Endodermal cell (in vitro differentiated cells): ENCODE measurements at regions not wholly inside any gene's neighbourhood (a gene's known extent, or its start where the extent isn't known, plus 50 kb on each side); places are given as distances from the start of the nearest gene placed in this dataset.

ENCODE experiments used
- DNase-seq: peaks from one replicate; pipeline ENCODE4 v3.0.0-alpha.2; 2017
- H3K27ac ChIP-seq: 2 replicates; pipeline ENCODE4 v1.5.1; 2013; ENCODE audit warnings: mild to moderate bottlenecking, low read depth, low read length, moderate library complexity
- H3K27me3 ChIP-seq: 2 replicates; pipeline ENCODE4 v1.6.1; 2013; ENCODE audit warnings: mild to moderate bottlenecking, low read length, moderate library complexity; ENCODE audit not compliant: insufficient read depth, control insufficient read depth, poor library complexity, severe bottlenecking
- H3K36me3 ChIP-seq: 2 replicates; pipeline ENCODE4 v1.7.0; 2013; ENCODE audit warnings: mild to moderate bottlenecking, low read length, moderate library complexity; ENCODE audit not compliant: control insufficient read depth, insufficient read depth
- H3K4me1 ChIP-seq: one replicate; pipeline ENCODE4 v1.7.0; 2013; ENCODE audit warnings: low read length; ENCODE audit not compliant: control insufficient read depth, insufficient read depth
- H3K4me3 ChIP-seq: 2 replicates; pipeline ENCODE4 v1.5.1; 2013; ENCODE audit warnings: mild to moderate bottlenecking, low read length, moderate library complexity
- H3K9ac ChIP-seq: 2 replicates; pipeline ENCODE4 v1.6.1; 2013; ENCODE audit warnings: mild to moderate bottlenecking, low read length, moderate library complexity; ENCODE audit not compliant: poor library complexity, severe bottlenecking; ENCODE audit errors: extremely low read depth
- H3K9me3 ChIP-seq: 2 replicates; pipeline ENCODE4 v1.6.1; 2013; ENCODE audit warnings: mild to moderate bottlenecking, low read length, moderate library complexity; ENCODE audit not compliant: control insufficient read depth
- H3K27ac Mint-ChIP-seq: 2 replicates; pipeline ENCODE4 v1.8.0; 2020; ENCODE audit warnings: mixed read lengths
- H3K27me3 Mint-ChIP-seq: 2 replicates; pipeline ENCODE4 v1.8.0; 2021; ENCODE audit warnings: mild to moderate bottlenecking, mixed read lengths; ENCODE audit not compliant: insufficient read depth
- H3K36me3 Mint-ChIP-seq: 2 replicates; pipeline ENCODE4 v1.8.0; 2020; ENCODE audit warnings: low read depth, mixed read lengths
- H3K4me1 Mint-ChIP-seq: 2 replicates; pipeline ENCODE4 v1.8.0; 2020; ENCODE audit warnings: mixed read lengths
- H3K4me3 Mint-ChIP-seq: 2 replicates; pipeline ENCODE4 v1.8.0; 2020; ENCODE audit warnings: mild to moderate bottlenecking, moderate library complexity, mixed read lengths
- H3K9me3 Mint-ChIP-seq: 2 replicates; pipeline ENCODE4 v1.8.0; 2020; ENCODE audit warnings: mild to moderate bottlenecking, mixed read lengths
- WGBS, 2 experiments: methylation state at CpG; one replicate each; pipeline versions ENCODE4 v1.1.5 to v1.1.7; 2013; ENCODE audit warnings: missing lambda C conversion rate in 2 of 2, mixed read lengths in 1 of 2; ENCODE audit not compliant: insufficient coverage in 1 of 2, insufficient read length in 1 of 2; 5-methylcytosine and 5-hydroxymethylcytosine counted together
- TF ChIP-seq, protein P1 (sequence below): fragments of 200-600 bp; sonication (generic); conservative IDR thresholded peaks from 2 replicates; pipeline ENCODE4 v1.5.0; 2021; ENCODE audit warnings: antibody characterized with exemption, mild to moderate bottlenecking

DNA sequence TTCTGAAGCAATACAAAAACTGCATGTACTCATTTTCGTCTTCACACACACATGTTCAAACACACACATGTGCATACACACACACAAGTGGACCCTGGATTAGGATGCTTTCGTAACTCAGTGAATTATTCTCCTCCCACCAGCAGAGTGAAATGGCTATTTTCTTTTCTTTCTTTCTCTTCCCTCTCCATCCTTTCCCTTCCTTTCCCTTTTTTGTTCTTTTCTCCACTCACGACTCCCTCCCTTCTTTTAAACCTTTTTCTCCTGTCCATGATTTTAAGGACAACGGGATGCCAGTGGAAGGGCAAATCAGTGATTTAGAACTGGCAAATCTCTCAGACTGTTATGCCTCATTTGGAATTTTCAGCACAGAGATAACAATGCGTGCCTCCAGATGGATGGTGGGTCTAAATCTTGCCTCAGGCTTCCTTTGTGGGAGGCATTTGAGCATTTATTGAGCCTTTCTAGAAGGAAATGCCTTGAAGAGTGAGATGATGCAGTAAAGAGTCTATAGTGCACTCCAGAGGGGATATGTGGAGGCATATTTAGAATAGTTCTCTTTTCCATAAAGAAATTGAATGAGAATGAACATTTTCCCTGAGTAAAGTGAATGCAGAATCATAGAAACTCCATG lies 130.4 kb upstream of the SLC7A14 start:
- no peaks in the 10 kb centered on the region for H3K4me1 Mint-ChIP-seq
- no peaks in the 10 kb centered on the region for H3K36me3 ChIP-seq
- TF ChIP-seq, protein P1, sequence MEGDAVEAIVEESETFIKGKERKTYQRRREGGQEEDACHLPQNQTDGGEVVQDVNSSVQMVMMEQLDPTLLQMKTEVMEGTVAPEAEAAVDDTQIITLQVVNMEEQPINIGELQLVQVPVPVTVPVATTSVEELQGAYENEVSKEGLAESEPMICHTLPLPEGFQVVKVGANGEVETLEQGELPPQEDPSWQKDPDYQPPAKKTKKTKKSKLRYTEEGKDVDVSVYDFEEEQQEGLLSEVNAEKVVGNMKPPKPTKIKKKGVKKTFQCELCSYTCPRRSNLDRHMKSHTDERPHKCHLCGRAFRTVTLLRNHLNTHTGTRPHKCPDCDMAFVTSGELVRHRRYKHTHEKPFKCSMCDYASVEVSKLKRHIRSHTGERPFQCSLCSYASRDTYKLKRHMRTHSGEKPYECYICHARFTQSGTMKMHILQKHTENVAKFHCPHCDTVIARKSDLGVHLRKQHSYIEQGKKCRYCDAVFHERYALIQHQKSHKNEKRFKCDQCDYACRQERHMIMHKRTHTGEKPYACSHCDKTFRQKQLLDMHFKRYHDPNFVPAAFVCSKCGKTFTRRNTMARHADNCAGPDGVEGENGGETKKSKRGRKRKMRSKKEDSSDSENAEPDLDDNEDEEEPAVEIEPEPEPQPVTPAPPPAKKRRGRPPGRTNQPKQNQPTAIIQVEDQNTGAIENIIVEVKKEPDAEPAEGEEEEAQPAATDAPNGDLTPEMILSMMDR, result no peak
- H3K27me3 ChIP-seq, result no peaks in the 10 kb centered on the region
- no peak overlapping the region for H3K27ac Mint-ChIP-seq
- H3K4me3 ChIP-seq, result no peak overlapping the region
- no peaks in the 10 kb centered on the region for H3K4me1 ChIP-seq
- H3K9me3 ChIP-seq, result peaks cover 14% of the 10 kb centered on the region
- H3K27me3 Mint-ChIP-seq, result peaks cover 3% of the 10 kb centered on the region
- WGBS, 2 experiments, result 89 to 97% methylated on average over 5 of the region's 5 CpGs
- no peak for DNase-seq
- no peak overlapping the region for H3K27ac ChIP-seq
- H3K4me3 Mint-ChIP-seq, result no peak overlapping the region
- H3K9ac ChIP-seq, result no peak overlapping the region
- H3K36me3 Mint-ChIP-seq, result no peaks in the 10 kb centered on the region
- peaks cover 13% of the 10 kb centered on the region for H3K9me3 Mint-ChIP-seq

DNA sequence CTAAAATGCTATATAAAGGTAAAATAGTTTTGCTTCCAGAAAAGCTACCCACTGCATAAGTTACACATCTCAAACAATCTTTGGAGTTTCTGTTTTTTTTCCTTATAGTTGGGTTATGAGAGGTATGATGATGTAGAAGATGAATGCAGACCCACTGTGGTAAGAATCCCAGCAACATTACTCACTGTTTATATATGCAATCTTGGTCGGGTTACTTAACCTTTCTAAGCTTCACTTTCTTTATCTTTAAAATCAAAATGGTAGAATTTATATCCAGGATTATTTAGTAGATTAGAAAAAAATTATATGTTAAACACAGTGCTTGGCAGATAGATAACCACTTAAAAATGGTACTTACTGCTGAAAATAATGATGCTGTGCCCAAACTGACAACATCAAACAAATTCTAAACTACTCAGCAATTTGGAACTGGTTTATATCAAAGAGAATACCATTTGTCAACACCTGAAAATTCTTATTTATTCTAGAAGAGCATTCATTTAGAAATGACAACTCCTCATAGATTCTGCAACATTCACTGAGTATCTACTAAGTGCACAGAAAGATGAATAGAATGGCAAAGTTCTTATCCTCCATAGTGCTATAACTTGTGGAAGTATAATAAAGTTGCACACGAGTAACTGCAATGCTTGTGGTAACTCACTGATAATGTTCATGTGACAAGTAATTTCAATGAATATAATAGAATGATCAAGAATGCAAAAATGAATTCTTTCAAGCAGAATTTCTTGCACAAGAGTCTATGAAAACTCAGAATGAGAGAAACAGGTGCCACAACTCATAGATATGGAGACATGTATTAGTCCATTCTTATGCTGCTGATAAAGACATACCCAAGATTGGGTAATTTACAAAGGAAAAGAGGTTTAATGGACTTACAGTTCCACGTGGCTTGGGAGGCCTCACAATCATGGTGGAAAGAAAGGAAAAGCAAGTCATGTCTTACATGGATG lies 129.0 kb upstream of the SLC7A14 start:
- peaks cover 26% of the 10 kb centered on the region for H3K9me3 ChIP-seq
- Mint-ChIP-seq H3K4me1 (no peaks in the 10 kb centered on the region), H3K4me3 (no peak overlapping the region), H3K9me3 (peaks cover 23% of the 10 kb centered on the region), H3K36me3 (no peaks in the 10 kb centered on the region), H3K27me3 (peaks cover 3% of the 10 kb centered on the region), H3K27ac (no peak overlapping the region)
- TF ChIP-seq, protein P1, result no peak
- no peak overlapping the region for H3K4me3 ChIP-seq
- H3K27ac ChIP-seq, result no peak overlapping the region
- no peaks in the 10 kb centered on the region for H3K4me1 ChIP-seq
- no peak for DNase-seq
- no peaks in the 10 kb centered on the region for H3K27me3 ChIP-seq
- no peaks in the 10 kb centered on the region for H3K36me3 ChIP-seq
- WGBS, 2 experiments, result 95 to 100% methylated on average over 1 to 3 of the region's 3 CpGs
- no peak overlapping the region for H3K9ac ChIP-seq

DNA sequence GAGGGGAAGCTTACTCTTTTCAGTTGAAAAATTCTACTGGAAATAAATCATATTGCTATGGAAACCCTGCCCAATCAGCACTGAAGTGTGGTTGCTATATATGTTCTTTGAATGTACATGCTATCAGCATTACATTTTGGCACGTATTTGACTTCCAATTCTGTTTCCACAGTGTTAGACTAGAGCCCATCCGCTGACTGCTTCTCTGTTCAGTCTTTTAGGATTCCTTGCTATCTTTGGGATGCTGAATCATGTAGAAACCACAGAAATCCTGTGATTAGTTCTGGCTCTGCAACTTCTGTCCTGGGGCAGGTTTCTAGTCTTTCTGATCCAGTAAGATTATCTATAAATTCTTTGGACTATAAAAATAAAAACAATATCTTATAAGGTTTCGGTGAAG lies 128.2 kb upstream of the SLC7A14 start:
- H3K4me1 ChIP-seq, result no peaks in the 10 kb centered on the region
- H3K9me3 ChIP-seq, result peaks cover 33% of the 10 kb centered on the region
- no peaks in the 10 kb centered on the region for H3K4me1 Mint-ChIP-seq
- no peak for DNase-seq
- TF ChIP-seq, protein P1, result no peak
- H3K36me3 Mint-ChIP-seq, result no peaks in the 10 kb centered on the region
- H3K27ac ChIP-seq, result no peak overlapping the region
- 93 to 100% methylated on average over 2 of the region's 3 CpGs for WGBS, 2 experiments
- H3K9ac ChIP-seq, result no peak overlapping the region
- peaks cover 28% of the 10 kb centered on the region for H3K9me3 Mint-ChIP-seq
- H3K36me3 ChIP-seq, result no peaks in the 10 kb centered on the region
- H3K4me3 ChIP-seq, result no peak overlapping the region
- no peak overlapping the region for H3K4me3 Mint-ChIP-seq
- no peaks in the 10 kb centered on the region for H3K27me3 ChIP-seq
- H3K27ac Mint-ChIP-seq, result no peak overlapping the region
- H3K27me3 Mint-ChIP-seq, result peaks cover 3% of the 10 kb centered on the region
